GM21576 (cell line): ENCODE measurements at regions not wholly inside any gene's neighbourhood (a gene's known extent, or its start where the extent isn't known, plus 50 kb on each side); places are given as distances from the start of the nearest gene placed in this dataset.

Experiments used
- ATAC-seq: cut with Tn5 transposase; IDR thresholded peaks from one replicate; pipeline ENCODE4 v1.9.1; 2021; ENCODE audit warnings: mild to moderate bottlenecking, moderate library complexity; ENCODE audit not compliant: unreplicated experiment

DNA sequence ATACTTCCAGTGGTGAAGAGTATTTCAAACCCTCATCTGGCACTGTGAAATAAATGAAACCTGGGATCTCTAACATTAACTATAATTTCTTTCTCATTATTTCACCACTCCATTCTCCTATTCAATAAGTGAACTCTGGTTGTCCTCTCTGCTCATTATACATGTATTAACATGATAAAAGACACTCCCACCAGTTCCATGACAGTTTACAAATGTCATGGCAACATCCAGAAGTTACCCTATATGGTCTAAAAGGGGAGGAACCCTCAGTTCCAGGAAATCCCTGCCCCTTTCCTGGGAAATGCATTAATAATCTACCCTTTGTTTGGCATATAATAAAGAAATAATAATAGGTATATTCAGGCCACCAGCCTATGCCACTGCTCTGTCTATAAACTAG is 62.7 kb upstream of the BRINP3 start:
- ATAC-seq = no peak

DNA sequence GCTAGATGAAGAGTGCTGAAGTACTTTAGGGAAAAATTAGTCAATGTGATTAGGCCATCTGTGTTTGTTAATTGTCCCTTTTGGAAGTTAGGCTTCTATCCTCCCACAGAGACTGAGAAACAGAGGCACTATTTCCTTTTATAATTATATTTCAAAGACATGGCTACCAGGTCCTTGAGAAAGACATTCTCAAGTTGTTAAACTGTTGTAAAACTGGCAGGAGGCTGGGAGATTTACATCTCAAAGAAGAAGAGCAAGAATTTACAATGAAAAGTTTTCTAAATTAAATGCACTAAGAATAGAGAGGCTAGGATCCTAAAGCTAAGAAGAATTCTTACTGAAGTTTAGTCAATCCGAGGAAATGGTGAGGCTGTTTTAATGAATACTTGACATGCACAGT is 74.0 kb upstream of the BRINP3 start:
- ATAC-seq = no peak

- no peak for ATAC-seq
These were observed 82.6 kb upstream of the BRINP3 start for GRCh38 chr1:190560161-190560681.

- no peak for ATAC-seq
These were observed 85.6 kb upstream of the BRINP3 start for GRCh38 chr1:190563230-190563629.

DNA sequence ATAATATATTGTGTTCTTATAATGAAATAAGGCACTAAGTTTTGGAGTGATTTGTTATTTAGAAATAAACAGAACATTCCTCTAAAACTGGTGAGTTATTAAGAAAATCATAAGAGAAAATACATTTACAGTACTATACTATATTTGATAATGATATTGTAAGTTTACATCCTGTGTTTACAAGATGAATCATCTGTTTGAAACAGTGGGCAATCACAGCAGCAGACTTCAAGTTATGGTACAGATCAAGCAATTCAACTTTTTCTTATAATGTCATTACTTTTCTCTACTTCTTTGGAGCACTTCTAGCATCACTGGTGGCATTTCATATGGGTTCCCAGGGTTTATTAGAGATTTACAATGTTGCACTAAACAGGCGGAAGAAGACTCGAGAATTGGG is 86.5 kb upstream of the BRINP3 start:
- no peak for ATAC-seq

- ATAC-seq = no peak
These were observed 100.4 kb upstream of the BRINP3 start for GRCh38 chr1:190578017-190578416.

GRCh38 chr1:190578526-190578925 is 100.9 kb upstream of the BRINP3 start:
- no peak for ATAC-seq

DNA sequence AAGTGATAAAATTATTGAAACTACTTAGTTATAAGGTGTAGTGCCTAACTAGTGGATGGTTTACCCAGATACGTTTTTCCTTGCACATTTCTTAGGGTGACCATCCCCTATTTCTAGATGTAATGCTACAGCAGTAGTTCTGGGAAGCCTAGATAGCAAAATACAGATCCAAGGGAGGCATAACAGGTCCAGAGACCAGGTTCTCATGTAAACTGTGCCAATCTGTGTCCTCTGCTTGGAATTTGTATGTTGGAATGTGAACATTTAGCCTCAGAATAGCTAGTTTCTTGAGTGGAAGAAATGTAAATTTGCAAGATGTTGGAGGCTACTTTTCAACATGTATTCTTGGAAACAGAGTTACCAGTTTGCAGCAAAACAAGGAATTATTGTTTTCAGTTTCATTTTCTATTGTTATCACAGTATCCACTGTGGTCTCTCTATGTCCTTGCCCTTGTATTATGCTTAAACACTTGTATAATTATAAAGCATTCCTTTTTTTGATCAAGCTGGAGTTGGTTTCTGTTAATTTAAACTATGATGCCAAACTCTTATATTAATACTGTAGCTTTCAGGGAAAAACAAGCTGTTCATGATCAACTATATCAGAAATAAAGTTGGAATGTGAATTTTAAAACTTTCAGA is 102.0 kb upstream of the BRINP3 start:
- ATAC-seq = no peak

DNA sequence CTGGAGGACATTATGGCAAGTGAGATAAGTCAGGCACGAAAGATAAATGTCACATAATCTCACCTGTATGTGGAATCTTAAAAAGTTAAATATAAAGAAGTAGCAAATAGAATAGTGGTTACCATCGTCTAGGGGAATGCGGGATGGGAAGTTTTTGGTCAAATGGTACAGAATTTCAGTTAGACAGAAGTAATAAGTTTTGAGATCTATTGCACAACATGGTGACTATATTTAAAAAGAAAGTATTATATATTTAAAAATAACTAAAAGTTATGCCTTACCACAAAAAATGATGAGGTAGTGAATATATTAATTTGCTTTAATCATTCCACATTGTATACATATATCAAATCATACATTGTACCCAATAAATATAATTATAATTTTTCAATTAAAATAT is 106.2 kb upstream of the BRINP3 start:
- no peak for ATAC-seq

DNA sequence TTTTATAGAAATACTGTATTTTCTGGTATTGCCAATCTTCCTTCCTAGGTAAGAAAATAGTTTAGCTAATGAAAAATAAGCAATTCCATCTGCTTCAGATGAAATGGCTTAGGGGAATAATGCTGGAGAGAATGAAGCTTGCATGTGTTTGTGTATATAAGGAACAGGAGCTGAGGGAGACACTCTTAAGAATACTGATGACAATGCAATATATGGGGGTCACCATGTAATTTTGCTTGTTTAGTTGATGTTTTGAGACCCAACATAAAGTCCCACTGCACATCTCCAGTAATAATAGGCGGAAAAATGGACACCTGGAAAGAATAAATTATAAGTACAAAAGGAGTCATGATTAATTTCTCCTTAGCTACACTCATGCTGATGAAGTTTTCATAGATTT is 110.8 kb upstream of the BRINP3 start:
- ATAC-seq = no peak

DNA sequence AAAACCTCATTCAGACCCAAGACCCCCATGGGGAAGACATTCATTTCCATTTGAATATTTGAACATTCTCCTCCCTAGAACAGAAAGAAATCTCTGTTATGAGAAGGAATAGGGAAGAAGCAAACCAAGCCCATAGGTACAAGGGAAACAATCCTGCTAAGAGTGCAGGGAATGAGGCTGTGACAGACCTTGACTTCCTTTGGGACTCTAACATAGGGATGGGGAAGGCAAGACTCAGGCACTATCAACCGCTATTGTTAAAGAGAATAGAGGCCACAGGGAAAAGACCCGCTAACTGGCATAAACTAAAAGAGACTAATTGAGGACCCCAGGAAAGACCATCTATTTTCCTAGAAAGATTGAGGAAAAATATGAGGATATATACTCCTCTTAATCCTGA is 117.8 kb upstream of the BRINP3 start:
- no peak for ATAC-seq

GRCh38 chr1:190597294-190597693 is 119.6 kb upstream of the BRINP3 start:
- no peak for ATAC-seq

DNA sequence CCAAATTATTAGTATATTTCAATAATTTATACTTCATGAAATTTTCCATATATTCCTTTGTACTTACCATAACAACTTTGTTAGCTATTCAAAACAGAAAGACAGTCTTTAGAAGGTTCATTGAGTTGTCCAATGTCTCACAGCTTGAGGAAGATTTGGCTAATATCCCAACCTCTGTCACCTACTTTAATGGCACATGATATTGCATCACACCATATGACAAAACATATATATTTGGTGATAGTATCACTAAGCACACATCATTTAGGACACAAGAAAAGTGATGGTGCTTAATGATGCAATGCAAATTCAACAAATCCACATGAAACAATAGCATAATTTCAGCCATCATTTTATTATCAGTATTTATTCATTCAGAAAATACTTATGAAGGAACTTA is 122.0 kb upstream of the BRINP3 start:
- ATAC-seq = no peak

GRCh38 chr1:190602325-190602724 is 124.7 kb upstream of the BRINP3 start:
- ATAC-seq = no peak

DNA sequence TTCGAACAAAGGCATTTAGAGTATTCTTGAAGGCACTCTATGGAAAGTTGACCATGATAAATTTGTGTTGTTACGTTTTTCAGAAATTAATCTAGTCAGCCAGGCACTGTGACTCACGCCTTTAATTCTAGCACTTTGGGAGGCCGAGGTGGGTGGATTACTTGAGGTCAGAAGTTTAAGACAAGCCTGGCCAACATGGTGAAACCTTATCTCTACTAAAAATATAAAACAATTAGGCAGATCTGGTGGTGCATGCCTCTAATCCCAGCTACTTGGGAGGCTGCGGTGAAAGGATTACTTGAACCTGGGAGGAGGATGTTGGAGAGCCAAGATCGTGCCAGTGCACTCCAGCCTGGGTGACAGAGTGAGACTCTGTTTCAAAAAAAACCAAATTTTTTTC is 130.6 kb upstream of the BRINP3 start:
- no peak for ATAC-seq

DNA sequence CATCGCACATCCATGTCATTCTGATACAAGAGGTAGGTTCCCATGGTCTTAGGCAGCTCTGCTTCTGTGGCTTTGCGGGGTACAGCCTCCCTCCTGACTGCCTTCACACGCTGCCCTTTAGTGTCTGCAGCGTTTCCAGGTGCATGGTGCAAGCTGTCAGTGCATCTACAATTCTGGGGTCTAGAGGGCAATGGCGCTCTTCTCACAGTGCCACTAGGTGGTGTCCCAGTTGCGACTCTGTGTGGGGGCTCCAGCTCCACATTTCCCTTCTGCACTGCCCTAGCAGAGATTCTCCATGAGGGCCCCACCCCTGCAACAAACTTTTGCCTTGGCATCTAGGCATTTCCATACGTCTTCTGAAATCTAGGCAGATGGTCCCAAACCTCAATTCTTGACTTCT is 138.2 kb upstream of the BRINP3 start:
- no peak for ATAC-seq

GRCh38 chr1:190616235-190616634 is 138.6 kb upstream of the BRINP3 start:
- ATAC-seq = no peak

- no peak for ATAC-seq
These were observed 142.1 kb upstream of the BRINP3 start for GRCh38 chr1:190619724-190620123.

DNA sequence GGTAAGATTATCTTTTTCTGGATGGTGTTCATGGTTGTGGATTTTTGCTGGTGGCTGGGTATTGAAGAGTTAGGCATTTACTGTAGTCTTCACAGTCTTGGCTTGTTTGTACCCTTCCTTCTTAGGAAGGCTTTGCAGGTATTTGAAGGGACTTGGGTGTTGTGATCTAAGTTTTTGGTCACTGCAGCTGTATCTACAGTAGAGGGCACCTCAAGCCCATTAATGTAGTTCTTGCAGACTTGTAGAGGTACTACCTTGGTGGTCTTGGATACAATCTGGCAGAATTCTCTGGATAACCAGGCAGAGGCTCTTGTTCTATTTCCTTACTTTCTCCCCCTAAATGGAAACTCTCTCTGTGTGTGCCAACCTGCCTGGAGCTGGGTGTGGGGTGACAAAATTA is 155.8 kb upstream of the BRINP3 start:
- no peak for ATAC-seq

DNA sequence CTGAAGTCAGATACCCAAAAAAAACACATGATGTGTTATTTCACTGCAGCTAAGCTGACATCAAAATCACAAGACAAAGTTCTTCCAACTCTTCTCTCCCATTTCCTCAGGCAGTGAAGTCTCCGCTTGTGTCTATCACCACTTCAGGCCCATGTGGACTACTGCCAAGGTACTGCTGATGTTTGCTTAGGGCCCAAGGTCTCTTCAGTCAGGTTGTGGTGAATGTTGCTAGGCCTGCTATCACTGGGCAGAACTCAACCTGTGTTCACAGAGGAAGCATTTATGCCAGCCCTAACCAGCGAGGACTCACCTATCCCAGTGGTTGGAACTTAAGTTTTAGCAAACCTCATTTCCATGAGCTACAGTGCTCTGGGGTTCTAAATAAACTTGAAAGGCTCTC is 156.5 kb upstream of the BRINP3 start:
- ATAC-seq = no peak

DNA sequence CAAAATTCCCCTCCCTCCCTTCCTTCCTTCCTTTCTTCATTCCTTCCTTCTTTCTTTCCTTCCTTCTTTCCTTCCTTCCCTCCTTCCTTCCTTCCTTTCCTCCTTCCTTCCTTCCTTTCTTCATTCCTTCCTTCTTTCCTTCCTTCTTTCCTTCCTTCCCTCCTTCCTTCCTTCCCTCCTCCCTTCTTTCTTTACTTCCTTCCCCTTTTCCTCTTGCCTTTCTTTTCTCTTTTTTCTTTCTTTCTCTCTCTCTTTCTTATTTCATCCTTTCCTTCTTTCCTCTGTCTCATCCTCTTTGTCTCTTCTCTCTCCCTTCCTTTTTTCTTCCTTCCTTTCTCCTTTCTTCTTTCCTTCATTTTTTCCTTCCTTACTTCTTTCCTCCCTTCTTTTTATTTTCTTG is 171.9 kb upstream of the BRINP3 start:
- ATAC-seq = no peak

GRCh38 chr1:190658907-190659306 is 181.2 kb upstream of the BRINP3 start:
- ATAC-seq = no peak

DNA sequence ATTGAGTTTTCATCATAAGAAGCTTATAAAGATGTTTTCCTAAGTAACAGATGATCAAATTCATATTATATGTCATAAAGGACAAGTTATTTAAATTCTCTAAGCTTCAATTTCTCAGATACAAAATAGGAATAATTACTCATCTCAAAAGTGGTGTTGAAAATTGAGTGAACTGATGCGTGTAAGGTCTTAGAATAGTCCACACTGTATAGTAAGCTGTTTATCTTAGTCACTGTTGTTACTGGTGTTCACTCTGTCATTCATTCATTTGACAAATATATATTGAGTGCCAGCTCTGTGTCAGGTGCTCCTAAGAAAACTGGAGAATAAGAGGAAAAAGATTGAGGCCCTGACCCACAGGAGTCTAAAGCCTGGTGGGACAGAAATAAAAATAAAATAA is 186.3 kb upstream of the BRINP3 start:
- ATAC-seq = no peak
